Neuronal stem cell (in vitro differentiated cells): ENCODE measurements at regions not wholly inside any gene's neighbourhood (a gene's known extent, or its start where the extent isn't known, plus 50 kb on each side); places are given as distances from the start of the nearest gene placed in this dataset.

ENCODE experiments used
- DNase-seq: peaks from one replicate; pipeline ENCODE4 v3.0.0-alpha.2; 2013; ENCODE audit warnings: low spot score
- H2AFZ ChIP-seq: one replicate; pipeline ENCODE4 v1.6.1; 2013; ENCODE audit warnings: mild to moderate bottlenecking, low read length, inconsistent platforms
- H2AK5ac ChIP-seq: 2 replicates; pipeline ENCODE4 v1.6.1; 2013; ENCODE audit warnings: low read depth, mild to moderate bottlenecking, inconsistent platforms, low read length, moderate library complexity, mixed read lengths
- H2BK120ac ChIP-seq: 2 replicates; pipeline ENCODE4 v1.6.1; 2013; ENCODE audit warnings: low read depth, mild to moderate bottlenecking, inconsistent platforms, low read length, moderate library complexity, mixed read lengths
- H2BK12ac ChIP-seq: one replicate; pipeline ENCODE4 v1.6.1; 2013; ENCODE audit warnings: low read length, inconsistent platforms
- H2BK15ac ChIP-seq: 2 replicates; pipeline ENCODE4 v1.6.1; 2013; ENCODE audit warnings: mild to moderate bottlenecking, low read length, inconsistent platforms, mixed read lengths
- H2BK5ac ChIP-seq: one replicate; pipeline ENCODE4 v1.6.1; 2013; ENCODE audit warnings: inconsistent platforms, mild to moderate bottlenecking, low read length, moderate library complexity
- H3K14ac ChIP-seq: one replicate; pipeline ENCODE4 v1.6.1; 2013; ENCODE audit warnings: low read length, inconsistent platforms
- H3K18ac ChIP-seq: 2 replicates; pipeline ENCODE4 v1.6.1; 2013; ENCODE audit warnings: low read length, inconsistent platforms
- H3K23ac ChIP-seq: 2 replicates; pipeline ENCODE4 v1.6.1; 2013; ENCODE audit warnings: low read depth, mild to moderate bottlenecking, mixed read lengths, low read length, inconsistent platforms; ENCODE audit not compliant: poor library complexity
- H3K27ac ChIP-seq: replicated peaks from 3 replicates; pipeline ENCODE4 v1.5.1; 2013; ENCODE audit warnings: low read length, inconsistent platforms
- H3K27me3 ChIP-seq, 3 experiments: 2 replicates each; pipeline ENCODE4 v1.6.1; 2013; ENCODE audit warnings: low read length in 3 of 3, mild to moderate bottlenecking in 2 of 3, inconsistent platforms in 1 of 3, low read depth in 1 of 3, mixed read lengths in 1 of 3, moderate library complexity in 1 of 3; ENCODE audit not compliant: control insufficient read depth in 3 of 3, insufficient read depth in 3 of 3
- H3K36me3 ChIP-seq, 2 donors: replicated peaks in 1 of 2; 2 replicates each; pipeline ENCODE4 v1.6.1; 2013; ENCODE audit warnings: low read length in 2 of 2; ENCODE audit not compliant: control insufficient read depth in 2 of 2, insufficient read depth in 2 of 2
- H3K4ac ChIP-seq: 2 replicates; pipeline ENCODE4 v1.6.1; 2013; ENCODE audit warnings: inconsistent platforms, mild to moderate bottlenecking, low read length, moderate library complexity
- H3K4me1 ChIP-seq, 2 donors: 1 replicate in 1 of 2; 2 replicates in 1 of 2; pipeline ENCODE4 v1.6.1; 2013; ENCODE audit warnings: low read length in 2 of 2, low read depth in 1 of 2; ENCODE audit not compliant: control insufficient read depth in 2 of 2, insufficient read depth in 1 of 2
- H3K4me2 ChIP-seq: one replicate; pipeline ENCODE4 v1.6.1; 2013; ENCODE audit warnings: mild to moderate bottlenecking, low read length, inconsistent platforms; ENCODE audit not compliant: insufficient read depth, poor library complexity, severe bottlenecking
- H3K4me3 ChIP-seq, 2 donors: 2 replicates each; pipeline ENCODE4 v1.5.1; 2013; ENCODE audit warnings: low read length in 2 of 2, mild to moderate bottlenecking in 2 of 2, inconsistent platforms in 1 of 2, moderate library complexity in 1 of 2
- H3K79me1 ChIP-seq: one replicate; pipeline ENCODE4 v1.6.1; 2013; ENCODE audit warnings: low read depth, mild to moderate bottlenecking, inconsistent platforms, low read length, moderate library complexity
- H3K9ac ChIP-seq: one replicate; pipeline ENCODE4 v1.6.1; 2013; ENCODE audit warnings: mild to moderate bottlenecking, low read depth, low read length, inconsistent platforms; ENCODE audit not compliant: poor library complexity
- H3K9me3 ChIP-seq, 2 donors: replicated peaks in 1 of 2; 2 replicates each; pipeline versions ENCODE3 to v1.6.1; 2013; ENCODE audit warnings: low read length in 2 of 2, mild to moderate bottlenecking in 2 of 2, inconsistent platforms in 1 of 2, low read depth in 1 of 2, mixed read lengths in 1 of 2, moderate library complexity in 1 of 2; ENCODE audit not compliant: control insufficient read depth in 2 of 2, insufficient read depth in 1 of 2
- H4K8ac ChIP-seq: one replicate; pipeline ENCODE4 v1.6.1; 2013; ENCODE audit warnings: low read depth, mild to moderate bottlenecking, inconsistent platforms, low read length, moderate library complexity
- H4K91ac ChIP-seq: one replicate; pipeline ENCODE4 v1.6.1; 2013; ENCODE audit warnings: low read length, low read depth, mild to moderate bottlenecking, inconsistent platforms; ENCODE audit not compliant: poor library complexity
- WGBS, 2 donors: extraction: QIAGEN DNeasy Blood & Tissue Kit; methylation state at CpG; one replicate each; pipeline ENCODE4 v1.1.7; 2013; ENCODE audit warnings: missing lambda C conversion rate in 2 of 2, mixed read lengths in 1 of 2; ENCODE audit not compliant: insufficient read length in 2 of 2, insufficient replicate concordance in 1 of 2; ENCODE audit errors: extremely low coverage in 2 of 2; 5-methylcytosine and 5-hydroxymethylcytosine counted together

DNA sequence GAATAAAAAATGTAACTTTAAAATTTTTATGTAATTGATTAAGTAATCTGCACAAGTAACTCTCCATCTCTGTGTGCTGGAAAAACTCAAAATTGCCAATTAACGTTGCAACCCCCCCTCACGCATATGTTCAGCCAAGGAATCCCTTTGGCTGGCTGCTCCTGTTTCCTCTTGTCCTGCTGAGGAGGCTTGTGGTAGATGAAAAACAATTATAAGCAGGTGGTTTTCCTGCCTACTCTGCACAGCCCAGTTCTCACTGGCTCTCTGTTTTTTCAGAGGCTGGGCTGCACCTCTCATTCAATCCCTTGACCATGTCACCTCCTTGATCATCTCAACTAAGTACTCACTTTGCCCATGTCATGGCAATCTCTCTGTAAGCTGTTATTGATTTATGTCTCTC, 1068.4 kb downstream of the ARAP2 start:
- DNase-seq, result no peak
- no CpG with 5 or more reads among the region's 2 CpGs for WGBS, 2 donors
- H3K4me1 ChIP-seq, result no peaks in the 10 kb centered on the region
- no peak overlapping the region for H3K14ac ChIP-seq
- H3K4me2 ChIP-seq, result no peak overlapping the region
- H2BK120ac ChIP-seq, result no peak overlapping the region
- H2BK5ac ChIP-seq, result no peak overlapping the region
- no peaks in the 10 kb centered on the region for H3K36me3 ChIP-seq
- no peaks in the 10 kb centered on the region for H3K79me1 ChIP-seq
- no peak overlapping the region for H3K9ac ChIP-seq
- no peak overlapping the region for H3K27ac ChIP-seq
- H3K27me3 ChIP-seq, result no peaks in the 10 kb centered on the region
- no peak overlapping the region for H3K18ac ChIP-seq
- H2BK12ac ChIP-seq, result no peak overlapping the region
- no peak overlapping the region for H2BK15ac ChIP-seq
- no peak overlapping the region for H2AK5ac ChIP-seq
- H3K23ac ChIP-seq, result no peak overlapping the region
- no peak overlapping the region for H4K91ac ChIP-seq
- H3K4me3 ChIP-seq, result no peak overlapping the region
- no peak overlapping the region for H4K8ac ChIP-seq
- H2AFZ ChIP-seq, result no peak overlapping the region
- no peaks in the 10 kb centered on the region for H3K9me3 ChIP-seq
- H3K4ac ChIP-seq, result no peak overlapping the region

DNA sequence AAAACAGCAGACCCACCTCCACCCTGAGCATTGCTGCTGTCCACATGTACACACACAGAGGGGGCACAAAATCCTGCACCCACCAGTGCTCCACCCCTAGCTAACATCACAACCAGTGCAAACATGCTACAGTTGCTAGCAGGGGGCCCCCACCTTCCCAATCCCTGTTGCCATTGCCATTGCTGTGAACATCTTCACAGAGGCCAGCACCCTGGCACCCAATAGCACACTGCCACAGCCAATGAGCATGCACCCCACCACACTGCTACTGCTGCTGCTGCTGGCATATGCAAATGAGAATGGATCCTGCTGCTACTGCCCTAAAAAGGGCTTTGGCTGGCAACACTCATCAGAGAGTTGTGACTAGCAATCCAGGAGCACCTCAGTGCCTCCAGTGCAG, 1061.9 kb downstream of the ARAP2 start:
- H2BK12ac ChIP-seq, result no peak overlapping the region
- H2AK5ac ChIP-seq, result no peak overlapping the region
- DNase-seq, result no peak
- peaks cover 0 to 2% of the 10 kb centered on the region in 2 donors for H3K4me1 ChIP-seq
- peak overlapping the region; percentile 47 for H2BK15ac ChIP-seq
- H3K9ac ChIP-seq, result no peak overlapping the region
- H3K18ac ChIP-seq, result peak overlapping the region; percentile 90
- no peak overlapping the region for H4K8ac ChIP-seq
- H3K23ac ChIP-seq, result no peak overlapping the region
- H2BK5ac ChIP-seq, result peak overlapping the region; percentile 14
- H3K9me3 ChIP-seq, result no peaks in the 10 kb centered on the region
- H3K36me3 ChIP-seq, result no peaks in the 10 kb centered on the region
- peak overlapping the region; percentile 22 for H4K91ac ChIP-seq
- H3K27ac ChIP-seq, result no peak overlapping the region
- peak overlapping the region; percentile 38 for H3K14ac ChIP-seq
- H3K4me2 ChIP-seq, result no peak overlapping the region
- H2BK120ac ChIP-seq, result no peak overlapping the region
- H3K4me3 ChIP-seq, result no peak overlapping the region
- H2AFZ ChIP-seq, result no peak overlapping the region
- no peak overlapping the region for H3K4ac ChIP-seq
- no peaks in the 10 kb centered on the region for H3K79me1 ChIP-seq
- no peaks in the 10 kb centered on the region for H3K27me3 ChIP-seq

DNA sequence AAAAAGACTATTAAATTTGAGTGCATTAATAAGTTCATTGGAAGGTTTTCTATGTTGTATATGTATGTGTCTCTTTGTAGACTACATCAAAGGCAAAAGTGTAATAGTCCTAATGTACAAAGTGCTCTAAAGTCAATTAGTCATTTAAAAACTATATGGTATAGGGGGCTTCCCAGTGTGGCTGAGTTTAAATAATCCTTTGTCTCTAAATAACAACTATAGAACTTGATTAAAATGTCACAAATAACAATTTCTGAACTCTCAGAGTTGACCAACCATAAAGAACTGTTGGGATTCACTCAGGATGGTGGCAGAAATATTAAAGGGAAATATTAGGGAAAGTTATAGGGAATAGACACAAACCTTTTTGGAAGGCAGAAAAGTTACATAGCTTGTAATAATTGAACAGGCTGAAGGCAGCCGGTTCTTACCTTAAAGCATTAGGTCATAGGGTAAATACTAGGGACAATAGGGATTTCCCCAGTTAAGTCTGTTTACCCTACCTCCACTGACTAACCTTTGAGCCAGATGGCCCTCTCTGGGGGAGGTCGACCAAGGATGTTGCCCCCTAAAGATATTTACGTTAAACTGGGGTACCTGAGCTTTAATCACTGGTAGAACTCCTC, 1054.2 kb downstream of the ARAP2 start:
- Histone ChIP-seq H2BK15ac (no peak overlapping the region), H3K9ac (no peak overlapping the region), H3K27ac (no peak overlapping the region), H3K4ac (no peak overlapping the region), H3K27me3 (no peaks in the 10 kb centered on the region), H2AFZ (no peak overlapping the region), H3K23ac (no peak overlapping the region), H3K79me1 (no peaks in the 10 kb centered on the region), H3K4me2 (no peak overlapping the region), H3K14ac (no peak overlapping the region), H2AK5ac (no peak overlapping the region), H2BK120ac (no peak overlapping the region), H3K18ac (no peak overlapping the region), H3K4me3 (no peak overlapping the region), H3K36me3 (no peaks in the 10 kb centered on the region), H2BK12ac (no peak overlapping the region), H3K9me3 (no peaks in the 10 kb centered on the region), H4K91ac (no peak overlapping the region), H4K8ac (no peak overlapping the region), H2BK5ac (no peak overlapping the region), H3K4me1 (peaks cover 0 to 4% of the 10 kb centered on the region in 2 donors)
- WGBS, 2 donors, result no CpG with 5 or more reads among the region's 3 CpGs
- no peak for DNase-seq

DNA sequence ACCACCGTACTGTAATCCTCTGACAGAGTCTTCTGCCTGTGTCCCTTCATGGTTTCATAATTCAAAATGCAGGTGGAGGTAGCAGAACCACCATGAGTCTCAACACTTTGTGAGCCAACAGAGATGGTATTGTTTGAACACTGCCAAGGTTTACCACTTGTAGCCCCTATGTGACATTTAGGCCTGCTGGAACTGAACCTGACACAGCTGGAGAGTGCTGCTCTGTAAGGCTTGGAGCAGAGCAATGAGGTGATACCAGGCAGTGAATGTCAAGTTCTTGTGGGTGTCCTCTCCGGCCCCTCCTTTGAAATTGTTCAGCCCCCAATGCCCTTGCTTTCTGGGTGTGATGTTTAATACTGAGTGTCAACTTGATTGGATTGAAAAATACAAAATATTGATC, 1042.9 kb downstream of the ARAP2 start:
- DNase-seq, result no peak
- Histone ChIP-seq H3K79me1 (no peaks in the 10 kb centered on the region), H2BK15ac (no peak overlapping the region), H2BK120ac (no peak overlapping the region), H3K4me3 (no peak overlapping the region), H3K36me3 (no peaks in the 10 kb centered on the region), H3K14ac (no peak overlapping the region), H2AK5ac (no peak overlapping the region), H4K8ac (no peak overlapping the region), H3K23ac (no peak overlapping the region), H3K4me2 (no peak overlapping the region), H3K9ac (no peak overlapping the region), H3K9me3 (no peaks in the 10 kb centered on the region), H2BK12ac (no peak overlapping the region), H2BK5ac (no peak overlapping the region), H2AFZ (no peak overlapping the region), H3K27ac (no peak overlapping the region), H3K4ac (no peak overlapping the region), H3K18ac (no peak overlapping the region), H3K4me1 (no peaks in the 10 kb centered on the region), H3K27me3 (no peaks in the 10 kb centered on the region), H4K91ac (no peak overlapping the region)
- WGBS, 2 donors, result no CpG with 5 or more reads among the region's 2 CpGs
